ENCODE measurements at regions not wholly inside any gene's neighbourhood (a gene's known extent, or its start where the extent isn't known, plus 50 kb on each side); places are given as distances from the start of the nearest gene placed in this dataset.
"Not testable (repeated sequence)": the region's sequence is repeated elsewhere in the genome, so short reads cannot be mapped to it uniquely, and the experiment has no call there.

DNA sequence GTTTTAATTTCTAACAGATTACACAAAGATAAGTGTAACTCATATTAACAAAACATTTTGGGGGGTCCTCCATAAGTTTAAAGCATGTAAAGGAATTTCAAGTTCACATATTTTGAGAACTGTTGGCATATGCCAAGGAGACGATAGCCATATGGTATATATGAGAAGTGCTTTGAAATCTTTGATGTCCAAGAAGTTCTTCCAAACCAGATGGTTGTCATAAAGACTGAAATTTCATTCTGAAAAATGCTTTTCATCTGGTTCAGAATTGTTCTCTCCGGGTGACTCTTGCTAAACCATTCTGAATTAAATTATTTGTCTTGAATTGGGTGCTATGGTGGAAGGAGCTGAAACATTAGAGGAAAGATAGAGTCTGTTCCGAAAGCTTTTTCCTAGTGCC lies 513.0 kb upstream of the AKR1E2 start:
- DNase-seq (ENCODE audit: low read depth in 1 of 2, low spot score in 1 of 2), result no peak

DNA sequence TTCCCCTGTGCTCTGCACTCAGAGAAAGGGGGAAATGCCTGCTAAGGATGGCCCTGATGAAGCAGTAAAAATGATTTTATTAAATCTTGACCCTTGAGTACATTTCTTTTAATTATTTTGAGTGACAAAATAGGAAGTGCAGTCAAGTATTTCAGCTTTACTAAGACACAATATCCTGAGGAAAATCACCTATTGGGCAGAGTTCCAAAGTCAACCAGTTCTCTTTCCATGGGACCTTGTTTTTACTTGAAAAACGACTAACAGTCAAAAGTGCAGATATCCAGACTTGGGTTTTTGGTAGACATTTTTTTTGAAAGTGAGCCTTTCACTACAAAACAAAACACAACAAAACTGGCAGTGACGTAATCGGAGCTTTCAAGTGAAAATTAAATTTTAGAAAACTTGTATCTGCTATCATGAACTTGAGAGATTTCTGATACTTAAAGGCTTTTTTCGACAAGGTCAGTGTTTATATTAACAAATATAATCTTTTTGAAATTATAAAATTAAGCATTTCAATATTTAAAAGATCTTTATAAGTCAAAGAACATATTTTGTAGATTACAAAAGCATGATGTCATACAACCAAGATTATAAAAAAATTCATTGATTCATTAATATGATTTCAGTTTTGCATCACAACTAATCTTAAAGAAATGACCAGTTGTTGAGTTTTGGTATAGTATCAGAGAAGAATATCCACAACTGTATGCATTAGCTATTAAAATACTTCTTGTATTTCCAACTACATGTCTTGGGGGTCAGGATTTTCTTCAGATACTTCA lies 513.8 kb upstream of the AKR1E2 start:
- DNase-seq (ENCODE audit: low read depth in 1 of 2, low spot score in 1 of 2), result no peak

DNA sequence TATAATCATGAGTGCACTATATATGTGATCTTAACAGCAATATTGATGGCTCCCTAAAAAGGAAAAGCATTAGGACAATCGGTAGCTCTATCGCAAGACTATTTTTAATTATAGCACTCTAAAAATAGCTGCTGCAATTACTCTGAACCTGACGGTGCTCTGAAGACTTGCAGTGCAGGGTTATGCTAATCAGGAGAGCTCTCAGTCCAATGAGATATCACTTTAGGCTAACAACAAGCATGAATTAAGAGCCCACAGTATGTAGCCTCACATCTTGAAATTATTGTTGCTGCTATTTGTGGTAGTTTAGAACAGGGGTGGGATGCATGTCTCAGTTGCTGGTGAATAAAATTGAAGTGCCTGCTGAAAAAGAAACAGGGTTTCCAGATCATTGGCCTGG lies 515.8 kb upstream of the AKR1E2 start:
- no peak for DNase-seq (ENCODE audit: low read depth in 1 of 2, low spot score in 1 of 2)

DNA sequence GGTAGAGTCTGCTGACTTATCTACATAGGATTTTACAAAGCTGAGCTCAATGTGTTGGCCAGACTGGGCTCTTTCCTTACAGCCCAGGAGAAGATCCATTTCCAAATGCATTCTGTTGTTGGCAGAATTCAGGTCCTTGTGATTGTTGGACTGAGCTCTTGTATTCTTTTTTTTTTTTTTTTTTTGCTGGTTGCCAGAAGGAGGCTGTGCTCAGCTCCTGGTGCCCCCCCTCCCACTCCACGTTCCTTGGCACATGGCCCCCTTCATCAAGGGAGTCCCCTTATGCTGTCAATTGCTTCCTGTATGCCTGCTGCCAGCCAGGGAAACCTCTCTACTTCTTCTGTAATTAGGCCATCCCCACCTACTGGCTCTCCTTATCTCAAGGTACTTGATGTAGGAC lies 518.1 kb upstream of the AKR1E2 start:
- no peak for DNase-seq (ENCODE audit: low read depth in 1 of 2, low spot score in 1 of 2)

DNA sequence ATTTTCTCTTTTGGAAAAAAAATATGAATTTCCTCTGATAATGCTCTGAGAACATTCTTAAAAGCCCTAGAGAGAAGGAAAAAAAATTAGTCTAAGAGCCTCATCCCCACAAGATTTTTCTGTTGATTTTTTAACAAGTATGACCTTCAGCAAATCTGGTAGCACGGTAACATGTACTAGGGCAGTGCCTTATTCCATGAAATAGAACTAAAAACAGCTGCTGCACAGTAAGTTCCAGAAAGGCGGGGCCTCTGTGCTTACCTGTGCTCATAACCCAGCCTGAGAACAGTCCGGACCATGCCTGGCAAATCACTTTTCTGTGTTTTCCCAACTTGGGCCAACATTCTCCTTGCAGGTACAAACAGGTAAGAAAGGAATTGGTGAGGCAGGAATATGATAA lies 519.1 kb upstream of the AKR1E2 start:
- DNase-seq (ENCODE audit: low read depth in 1 of 2, low spot score in 1 of 2), result no peak

DNA sequence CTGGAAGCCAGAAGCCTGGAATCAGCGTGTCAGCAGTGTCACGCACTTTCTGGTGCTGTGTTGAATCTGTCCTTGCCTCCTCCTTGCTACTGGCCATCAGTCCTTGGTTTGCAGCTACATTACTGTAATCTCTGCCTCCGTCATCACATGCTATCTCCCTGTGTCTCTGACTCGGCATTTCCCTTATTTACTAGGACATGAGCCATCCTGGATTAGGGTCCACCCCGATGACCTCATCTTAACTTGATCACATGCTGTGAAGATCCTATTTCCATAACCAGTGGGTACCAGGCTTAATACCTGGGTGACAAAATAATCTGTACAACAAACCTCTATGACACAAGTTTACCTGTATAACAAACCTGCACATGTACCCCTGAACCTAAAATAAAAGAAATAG lies 518.0 kb upstream of the KLF6 start:
- no peak for DNase-seq (ENCODE audit: low read depth in 1 of 2, low spot score in 1 of 2)

DNA sequence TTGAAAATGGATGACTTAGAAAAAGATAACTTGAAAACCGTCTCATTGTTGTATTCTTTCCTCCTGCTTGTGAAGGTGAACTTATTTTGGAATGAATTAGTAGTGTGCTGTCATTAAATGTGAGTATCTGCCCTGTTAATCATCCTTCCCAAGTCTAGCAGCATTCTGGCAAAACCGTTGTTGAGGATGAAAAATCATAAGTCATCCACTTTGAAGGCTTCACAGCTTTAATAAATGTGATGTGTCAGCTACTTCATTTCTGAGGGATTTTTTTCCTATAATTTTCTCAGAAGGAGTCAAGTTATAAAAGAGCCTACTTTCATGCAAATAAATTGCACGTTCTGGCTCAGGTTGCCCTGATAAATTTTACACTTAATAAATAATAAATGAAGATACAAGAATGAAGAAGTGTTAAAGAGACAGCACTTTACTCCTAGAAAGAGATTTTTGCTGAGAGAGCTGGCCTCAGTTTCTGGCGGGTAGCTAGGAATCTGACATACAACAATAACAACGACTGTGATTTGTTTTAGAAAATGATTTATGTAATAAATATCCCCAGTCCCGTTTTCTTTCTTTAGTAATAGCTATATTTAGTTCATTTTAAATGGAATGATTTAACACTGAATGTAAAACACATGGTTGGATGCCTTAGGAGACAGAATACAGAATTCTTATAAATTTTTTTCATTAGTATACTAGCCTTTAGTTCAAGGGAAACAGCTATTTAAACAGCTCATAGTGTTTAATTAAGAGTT lies 516.5 kb upstream of the KLF6 start:
- DNase-seq (ENCODE audit: low read depth in 1 of 2, low spot score in 1 of 2), result no peak

DNA sequence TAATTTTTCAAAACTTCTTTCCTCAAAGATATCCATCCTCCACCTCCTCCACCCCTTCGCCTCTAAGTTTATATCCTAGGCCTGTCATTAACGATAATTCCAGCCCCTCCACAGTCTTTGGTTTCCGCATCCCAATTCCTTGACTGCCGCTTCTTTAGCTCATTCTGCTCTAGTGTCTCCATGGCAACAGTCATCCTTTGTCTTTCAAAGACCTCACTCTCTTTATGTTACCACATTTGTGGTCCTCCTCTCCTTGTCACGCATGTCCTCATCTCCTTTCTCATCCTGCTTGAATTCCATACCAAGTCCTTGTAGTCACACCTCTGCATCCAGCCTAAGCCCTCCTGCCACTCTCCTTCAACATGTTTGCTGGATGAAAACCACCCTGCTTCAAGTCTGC lies 511.2 kb upstream of the KLF6 start:
- DNase-seq (ENCODE audit: low read depth in 1 of 2, low spot score in 1 of 2), result no peak

DNA sequence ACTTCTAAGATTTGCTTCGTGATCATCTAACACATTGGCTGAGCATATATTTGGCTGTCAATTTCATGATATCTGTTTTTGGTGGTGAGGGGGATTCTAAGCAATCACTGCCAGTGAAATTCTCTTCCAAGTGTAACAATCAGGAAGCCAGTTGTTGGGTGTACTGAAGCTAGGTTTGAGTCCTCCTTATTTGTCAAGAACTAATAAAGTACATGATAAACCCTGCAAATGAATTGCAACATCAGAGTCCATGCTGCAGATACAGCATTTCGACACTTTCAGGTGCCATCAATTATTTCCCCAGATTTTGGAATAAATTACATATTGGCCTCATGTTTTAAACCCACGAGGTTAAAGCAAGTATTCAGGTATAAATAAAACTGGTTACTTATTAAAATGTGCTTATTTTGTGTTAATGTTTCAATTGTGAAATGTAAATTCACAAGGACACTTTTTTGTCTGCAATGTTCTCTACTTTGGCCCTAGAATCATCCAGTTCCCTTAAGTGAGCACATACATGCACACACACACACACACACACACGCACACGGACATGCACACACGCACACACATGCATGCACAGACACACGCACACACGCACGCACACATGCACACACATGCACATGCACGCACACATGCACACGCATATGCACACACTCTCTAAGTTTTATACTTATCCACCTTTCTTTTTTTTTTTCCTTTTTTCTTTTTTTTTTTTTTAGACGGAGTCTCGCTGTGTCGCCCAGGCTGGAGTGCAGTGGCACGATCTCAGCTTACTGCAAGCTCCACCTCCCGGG lies 510.2 kb upstream of the KLF6 start:
- DNase-seq (ENCODE audit: low read depth in 1 of 2, low spot score in 1 of 2), result no peak

DNA sequence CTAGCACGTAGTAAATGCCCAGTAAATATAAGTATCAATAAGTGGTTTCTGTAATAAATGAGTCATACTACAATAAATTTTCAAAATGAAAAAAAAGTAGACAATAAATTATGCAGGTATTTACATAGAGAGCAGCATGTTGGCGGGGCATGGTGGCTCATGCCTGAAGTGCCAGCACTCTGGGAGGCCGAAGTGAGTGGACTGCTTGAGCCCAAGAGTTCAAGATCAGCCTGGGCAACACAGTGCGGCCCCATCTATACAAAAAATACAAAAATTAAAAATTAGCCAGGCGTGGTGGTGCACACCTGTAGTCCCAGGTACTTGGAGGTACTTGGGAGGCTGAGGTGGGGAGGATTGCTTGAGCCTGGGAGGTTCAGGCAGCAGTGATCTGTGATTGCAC lies 509.3 kb upstream of the KLF6 start:
- no peak for DNase-seq (ENCODE audit: low read depth in 1 of 2, low spot score in 1 of 2)

DNA sequence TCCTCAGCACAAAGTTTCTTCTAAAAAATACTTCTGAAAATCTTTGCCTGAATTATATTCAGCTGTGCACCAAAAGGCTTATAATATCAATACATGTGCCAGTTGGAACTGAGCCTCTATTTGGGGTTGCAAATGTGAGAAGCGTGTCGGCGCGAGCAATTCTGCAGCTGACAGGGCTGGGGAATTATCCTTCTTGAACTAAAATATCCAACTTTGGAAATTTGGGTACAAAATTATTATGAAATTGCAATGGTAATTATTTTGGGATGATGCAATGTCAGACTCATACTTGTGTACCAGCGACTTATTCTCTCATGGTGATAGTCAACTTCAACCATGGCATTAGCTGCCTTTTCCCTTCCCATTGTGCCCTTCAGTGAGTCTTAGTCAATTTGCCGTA lies 507.0 kb upstream of the KLF6 start:
- no peak for DNase-seq (ENCODE audit: low read depth in 1 of 2, low spot score in 1 of 2)

DNA sequence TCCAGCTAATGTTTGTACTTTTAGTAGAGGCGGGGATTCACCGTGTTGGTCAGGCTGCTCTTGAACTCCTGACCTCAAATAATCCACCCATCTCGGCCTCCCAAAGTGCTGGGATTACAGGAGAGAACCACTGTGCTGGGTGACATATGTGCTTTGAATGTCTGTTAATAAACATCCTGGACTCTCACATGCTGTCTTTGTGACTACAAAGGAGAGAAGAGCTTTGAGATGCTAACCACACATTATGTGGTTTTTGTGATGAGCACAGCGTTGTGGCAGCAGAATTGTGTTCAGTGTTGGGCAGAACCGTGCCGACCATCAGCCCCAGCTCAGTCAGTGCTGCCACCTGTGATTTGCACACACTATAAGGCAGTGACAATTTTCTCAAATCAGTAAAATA lies 500.1 kb upstream of the KLF6 start:
- DNase-seq (ENCODE audit: low read depth in 1 of 2, low spot score in 1 of 2), result no peak

DNA sequence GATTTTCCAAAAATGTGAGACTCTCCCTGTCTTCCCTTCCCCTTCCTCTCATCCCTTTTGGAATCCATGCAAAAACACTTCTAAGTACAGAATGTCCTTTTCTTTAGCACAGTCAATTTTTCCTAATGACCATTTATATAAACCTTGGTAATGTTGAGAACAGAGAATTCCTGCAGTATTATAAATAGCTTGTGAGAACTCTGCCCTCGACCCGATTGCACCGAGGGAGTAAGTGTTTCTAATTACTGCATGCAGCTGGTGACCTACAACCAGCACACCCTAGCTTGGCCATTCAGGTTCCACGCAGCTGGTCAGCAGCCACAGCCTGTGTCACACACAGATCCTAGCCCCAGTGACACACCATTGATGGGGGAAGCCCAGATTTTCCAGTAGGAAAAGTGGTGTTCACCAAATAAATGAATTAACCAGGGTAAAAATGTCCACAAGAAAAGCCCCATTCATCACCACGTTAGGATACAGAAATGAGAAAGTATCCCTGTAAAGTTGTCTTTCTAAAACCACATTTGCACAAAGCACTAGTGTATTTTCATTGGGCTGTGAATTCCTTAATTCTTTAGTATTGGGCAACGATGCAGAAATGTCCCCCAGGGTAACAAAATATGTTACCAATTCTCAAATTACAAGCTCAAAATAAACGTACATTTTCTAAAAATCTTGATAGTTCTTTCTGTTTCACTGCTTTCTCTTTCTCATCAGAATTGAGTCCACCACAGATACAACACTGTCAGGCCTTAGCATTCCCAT lies 499.0 kb upstream of the KLF6 start:
- DNase-seq (ENCODE audit: low read depth in 1 of 2, low spot score in 1 of 2), result no peak

DNA sequence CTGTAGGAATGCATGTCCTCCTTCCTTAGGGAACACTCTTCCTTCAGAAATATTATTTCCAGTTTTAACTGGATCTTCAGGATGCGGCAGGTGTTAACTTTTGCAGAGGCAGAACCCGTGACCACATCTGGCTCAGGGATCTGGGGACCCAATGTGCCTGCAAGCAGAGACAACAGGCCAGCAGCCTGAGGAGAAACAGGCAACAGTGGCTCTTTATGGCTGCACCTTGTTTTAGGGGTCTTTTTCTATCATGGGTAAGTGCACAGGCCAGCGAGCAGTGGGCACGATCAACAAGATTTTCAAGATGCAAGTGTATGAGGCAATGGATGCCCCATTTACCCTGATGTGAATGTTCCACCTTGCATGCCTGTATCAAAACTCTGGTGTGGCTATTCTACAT lies 497.5 kb upstream of the KLF6 start:
- DNase-seq (ENCODE audit: low read depth in 1 of 2, low spot score in 1 of 2), result no peak

DNA sequence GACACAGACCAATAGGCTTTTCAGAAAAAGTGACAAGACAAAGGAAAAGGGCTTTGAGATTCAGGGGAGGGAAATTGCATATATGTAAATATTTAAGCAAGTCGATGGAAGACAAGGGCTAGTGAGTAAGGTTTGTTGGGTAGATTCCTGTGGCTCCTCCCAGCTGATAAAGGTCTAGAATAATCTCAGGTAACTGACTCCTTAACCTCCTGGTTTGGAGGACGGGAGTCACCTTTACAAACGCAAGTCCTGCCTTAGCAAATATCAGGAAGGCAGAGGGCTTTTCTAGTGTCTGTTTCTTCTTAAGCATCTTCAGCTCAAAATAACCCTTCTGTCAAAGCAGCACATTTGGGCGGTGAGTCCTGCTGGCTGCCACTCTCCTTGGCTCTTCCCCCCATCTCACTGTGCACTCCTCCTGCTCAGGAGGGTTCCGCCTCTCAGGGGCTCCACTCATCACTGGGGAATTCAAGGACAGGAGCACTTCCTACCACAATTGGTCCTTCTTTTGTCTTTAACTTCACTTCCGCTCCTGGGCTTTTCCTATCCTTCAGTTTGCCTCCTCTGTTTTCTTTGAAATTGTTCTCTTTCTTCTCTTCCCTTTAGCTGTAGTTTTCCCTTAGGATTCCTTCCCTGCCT lies 496.3 kb upstream of the KLF6 start:
- DNase-seq (ENCODE audit: low read depth in 1 of 2, low spot score in 1 of 2), result no peak

DNA sequence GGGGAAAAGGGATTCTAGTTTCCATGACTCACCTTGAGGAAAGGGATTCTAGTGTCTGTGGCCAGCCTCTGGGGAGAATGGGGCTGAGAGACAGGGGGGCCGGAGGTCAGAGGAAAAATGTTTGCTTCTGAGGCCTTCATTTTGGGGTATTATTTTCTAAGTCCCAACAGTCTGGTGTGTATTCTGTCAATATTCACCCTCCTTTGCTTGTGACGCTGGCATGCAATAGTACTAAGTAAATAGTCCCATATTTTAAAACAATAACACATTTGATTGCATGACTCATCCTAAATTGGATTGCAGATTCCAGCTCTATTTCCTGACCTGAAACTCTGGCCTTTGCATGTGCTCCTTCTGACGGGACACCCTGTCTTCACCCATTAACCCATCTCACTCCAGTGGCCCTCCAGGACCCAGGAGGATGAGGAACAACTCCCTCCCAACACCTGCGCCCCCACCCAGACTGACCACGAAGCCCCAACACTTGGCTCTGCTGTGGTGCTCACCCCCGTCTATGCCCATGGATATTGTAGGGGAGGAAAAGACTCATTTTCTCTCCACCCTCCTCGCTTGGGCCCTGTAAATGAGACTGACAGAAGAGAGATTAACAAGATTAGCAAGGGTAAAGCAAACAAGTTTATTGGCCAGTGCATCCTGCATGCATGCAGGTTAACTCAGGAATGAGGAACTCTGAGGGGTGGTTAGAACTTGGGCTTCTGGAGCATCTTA lies 495.6 kb upstream of the KLF6 start:
- DNase-seq (ENCODE audit: low read depth in 1 of 2, low spot score in 1 of 2), result no peak

DNA sequence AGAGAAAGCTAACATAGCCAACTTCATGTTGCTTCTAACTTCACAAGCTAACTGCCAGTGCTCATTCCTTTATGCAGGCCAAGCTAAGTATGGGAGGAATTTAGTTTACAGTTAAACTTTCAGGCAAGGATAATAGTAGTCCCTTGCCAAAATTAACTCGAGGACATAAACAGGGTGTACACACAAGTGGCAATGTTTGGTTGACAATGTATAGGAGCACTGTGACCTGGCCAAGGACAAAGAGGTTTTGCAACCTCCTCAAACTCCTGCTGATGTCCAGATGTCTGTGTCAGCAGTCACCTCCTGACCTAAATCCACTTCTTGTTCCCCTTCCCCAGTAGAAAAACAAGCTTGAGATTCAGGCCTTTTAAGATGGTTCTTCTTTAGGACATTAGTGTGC lies 494.6 kb upstream of the KLF6 start:
- DNase-seq (ENCODE audit: low read depth in 1 of 2, low spot score in 1 of 2), result no peak

DNA sequence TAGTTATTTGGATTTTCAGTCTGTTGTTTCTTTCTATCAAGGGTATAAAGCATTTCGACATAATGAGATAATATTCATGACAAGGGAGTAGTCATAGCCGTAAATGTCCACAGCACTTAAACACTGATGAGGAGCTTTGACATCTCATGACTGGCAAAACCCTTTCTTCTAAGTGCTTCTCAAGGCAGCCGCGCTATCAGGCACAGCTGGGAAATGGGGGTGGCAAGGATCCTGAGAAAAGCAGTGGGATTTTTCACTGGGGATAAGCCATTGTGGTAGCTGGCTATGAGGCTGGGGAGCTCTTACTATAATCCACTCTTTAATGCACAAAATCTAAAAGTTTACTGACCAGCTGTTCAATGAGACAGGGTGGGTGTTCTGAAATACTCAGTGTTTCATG lies 493.2 kb upstream of the KLF6 start:
- DNase-seq (ENCODE audit: low read depth in 1 of 2, low spot score in 1 of 2), result no peak

DNA sequence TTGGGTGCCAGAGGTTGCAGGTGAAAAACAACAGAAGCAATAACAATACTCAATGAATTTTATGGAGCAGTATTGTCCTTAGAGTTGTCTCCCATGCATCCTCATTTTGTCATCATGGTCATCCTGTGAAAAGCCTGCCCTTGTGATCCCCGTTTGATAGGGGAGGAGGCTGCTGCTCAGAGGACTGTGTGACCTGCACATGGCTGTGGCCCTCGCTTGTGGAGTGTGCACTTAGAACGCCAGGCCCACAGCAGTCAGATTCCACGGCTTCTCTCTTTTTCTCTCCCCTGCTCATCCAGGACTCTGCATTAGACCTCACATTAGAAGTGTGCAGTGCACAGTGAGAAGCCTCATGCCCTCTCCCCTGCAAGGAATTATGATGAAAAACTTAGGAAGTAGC lies 491.1 kb upstream of the KLF6 start:
- DNase-seq (ENCODE audit: low read depth in 1 of 2, low spot score in 1 of 2), result no peak

DNA sequence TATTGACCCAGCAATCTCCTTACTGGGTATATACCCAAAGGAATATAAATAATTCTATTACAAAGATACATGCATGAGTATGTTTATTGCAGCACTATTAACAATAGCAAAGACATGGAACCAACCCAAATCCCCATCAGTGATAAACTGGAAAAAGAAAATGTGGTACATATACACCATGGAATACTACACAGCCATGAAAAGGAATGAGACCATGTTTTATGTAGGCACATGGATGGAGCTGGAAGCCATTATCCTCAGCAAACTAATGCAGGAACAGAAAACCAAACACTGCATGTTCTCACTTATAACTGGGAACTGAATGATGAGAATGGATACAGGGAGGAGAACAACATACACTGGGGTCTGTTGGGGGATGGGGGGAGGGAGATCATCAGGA lies 489.7 kb upstream of the KLF6 start:
- DNase-seq (ENCODE audit: low read depth in 1 of 2, low spot score in 1 of 2), result not testable (repeated sequence)

All from activated T-helper 1 cell treated with anti-CD3 and anti-CD28 coated beads, Interleukin-2, amount 50 U/mL, for 16 hours (primary cell).